ENCODE measurements at regions not wholly inside any gene's neighbourhood (a gene's known extent, or its start where the extent isn't known, plus 50 kb on each side); places are given as distances from the start of the nearest gene placed in this dataset.

- Mint-ChIP-seq H3K27me3 (peaks cover 5% of the 10 kb centered on the region), H3K4me1 (no peaks in the 10 kb centered on the region), H3K36me3 (no peaks in the 10 kb centered on the region), H3K9me3 (no peaks in the 10 kb centered on the region), H3K27ac (no peak overlapping the region), H3K4me3 (no peak overlapping the region)
- CTCF ChIA-PET: no interaction called here
- no peak for DNase-seq
Measured at GRCh38 chr5:57690724-57691123, 208.1 kb upstream of the ACTBL2 start.

GRCh38 chr5:57687596-57687995 is 205.0 kb upstream of the ACTBL2 start:
- DNase-seq: no peak
- no peaks in the 10 kb centered on the region for H3K36me3 Mint-ChIP-seq
- no peak overlapping the region for H3K27ac Mint-ChIP-seq
- CTCF ChIA-PET: no interaction called here
- H3K4me1 Mint-ChIP-seq: no peaks in the 10 kb centered on the region
- H3K4me3 Mint-ChIP-seq: no peak overlapping the region
- no peaks in the 10 kb centered on the region for H3K9me3 Mint-ChIP-seq
- H3K27me3 Mint-ChIP-seq: peaks cover 5% of the 10 kb centered on the region

- DNase-seq: no peak
- H3K36me3 Mint-ChIP-seq: no peaks in the 10 kb centered on the region
- CTCF ChIA-PET: no interaction called here
- H3K4me1 Mint-ChIP-seq: no peaks in the 10 kb centered on the region
- no peaks in the 10 kb centered on the region for H3K27me3 Mint-ChIP-seq
- H3K27ac Mint-ChIP-seq: no peak overlapping the region
- H3K4me3 Mint-ChIP-seq: no peak overlapping the region
- no peaks in the 10 kb centered on the region for H3K9me3 Mint-ChIP-seq
Measured at GRCh38 chr5:57685516-57686255, 203.1 kb upstream of the ACTBL2 start.

GRCh38 chr5:57684299-57684702 is 201.7 kb upstream of the ACTBL2 start:
- H3K4me1 Mint-ChIP-seq: no peaks in the 10 kb centered on the region
- no peaks in the 10 kb centered on the region for H3K9me3 Mint-ChIP-seq
- no peak overlapping the region for H3K27ac Mint-ChIP-seq
- no peak for DNase-seq
- CTCF ChIA-PET: no interaction called here
- H3K36me3 Mint-ChIP-seq: no peaks in the 10 kb centered on the region
- no peak overlapping the region for H3K4me3 Mint-ChIP-seq
- no peaks in the 10 kb centered on the region for H3K27me3 Mint-ChIP-seq

GRCh38 chr5:57683036-57683630 is 200.5 kb upstream of the ACTBL2 start:
- DNase-seq: no peak
- H3K27ac Mint-ChIP-seq: no peak overlapping the region
- H3K36me3 Mint-ChIP-seq: no peaks in the 10 kb centered on the region
- no peak overlapping the region for H3K4me3 Mint-ChIP-seq
- no peaks in the 10 kb centered on the region for H3K27me3 Mint-ChIP-seq
- H3K4me1 Mint-ChIP-seq: no peaks in the 10 kb centered on the region
- CTCF ChIA-PET: interaction anchor here (1.4 kb wide), 1 partner anchor 33 kb away, joined by 3 read pairs; no protein-coding TSS in a partner anchor
- H3K9me3 Mint-ChIP-seq: no peaks in the 10 kb centered on the region

- H3K36me3 Mint-ChIP-seq: no peaks in the 10 kb centered on the region
- no peak overlapping the region for H3K27ac Mint-ChIP-seq
- no peak for DNase-seq
- peaks cover 7% of the 10 kb centered on the region for H3K27me3 Mint-ChIP-seq
- no peak overlapping the region for H3K4me3 Mint-ChIP-seq
- H3K9me3 Mint-ChIP-seq: no peaks in the 10 kb centered on the region
- CTCF ChIA-PET: no interaction called here
- no peaks in the 10 kb centered on the region for H3K4me1 Mint-ChIP-seq
Measured at GRCh38 chr5:57681942-57682341, 199.3 kb upstream of the ACTBL2 start.

GRCh38 chr5:57680686-57681085 is 198.1 kb upstream of the ACTBL2 start:
- no peak for DNase-seq

GRCh38 chr5:57677235-57677634 is 194.6 kb upstream of the ACTBL2 start:
- Mint-ChIP-seq H3K27ac (no peak overlapping the region), H3K4me3 (no peak overlapping the region), H3K36me3 (no peaks in the 10 kb centered on the region), H3K27me3 (peaks cover 7% of the 10 kb centered on the region), H3K4me1 (no peaks in the 10 kb centered on the region), H3K9me3 (no peaks in the 10 kb centered on the region)
- no peak for DNase-seq
- CTCF ChIA-PET: no interaction called here

More at GRCh38 chr5:57680686-57681085, 198.1 kb upstream of the ACTBL2 start:
- Mint-ChIP-seq H3K36me3 (no peaks in the 10 kb centered on the region), H3K27ac (no peak overlapping the region), H3K9me3 (no peaks in the 10 kb centered on the region), H3K27me3 (peaks cover 7% of the 10 kb centered on the region), H3K4me3 (no peak overlapping the region), H3K4me1 (no peaks in the 10 kb centered on the region)
- CTCF ChIA-PET: no interaction called here

- Mint-ChIP-seq H3K9me3 (no peaks in the 10 kb centered on the region), H3K27me3 (peaks cover 7% of the 10 kb centered on the region), H3K36me3 (no peaks in the 10 kb centered on the region), H3K27ac (no peak overlapping the region), H3K4me3 (no peak overlapping the region), H3K4me1 (no peaks in the 10 kb centered on the region)
- CTCF ChIA-PET: no interaction called here
- no peak for DNase-seq
Measured at GRCh38 chr5:57676222-57677098, 193.8 kb upstream of the ACTBL2 start.

GRCh38 chr5:57675236-57675635 is 192.6 kb upstream of the ACTBL2 start:
- CTCF ChIA-PET: interaction anchor here (0.6 kb wide), 1 partner anchor 92 kb away, joined by 4 read pairs; no protein-coding TSS in a partner anchor
- no peaks in the 10 kb centered on the region for H3K9me3 Mint-ChIP-seq
- H3K4me1 Mint-ChIP-seq: no peaks in the 10 kb centered on the region
- DNase-seq: no peak
- no peak overlapping the region for H3K4me3 Mint-ChIP-seq
- peaks cover 7% of the 10 kb centered on the region for H3K27me3 Mint-ChIP-seq
- no peak overlapping the region for H3K27ac Mint-ChIP-seq
- no peaks in the 10 kb centered on the region for H3K36me3 Mint-ChIP-seq

- no peaks in the 10 kb centered on the region for H3K9me3 Mint-ChIP-seq
- CTCF ChIA-PET: no interaction called here
- peaks cover 5% of the 10 kb centered on the region for H3K27me3 Mint-ChIP-seq
- no peaks in the 10 kb centered on the region for H3K36me3 Mint-ChIP-seq
- no peak overlapping the region for H3K27ac Mint-ChIP-seq
- no peak for DNase-seq
- H3K4me1 Mint-ChIP-seq: no peaks in the 10 kb centered on the region
- no peak overlapping the region for H3K4me3 Mint-ChIP-seq
Measured at GRCh38 chr5:57671371-57671770, 188.8 kb upstream of the ACTBL2 start.

- no peaks in the 10 kb centered on the region for H3K9me3 Mint-ChIP-seq
- H3K27me3 Mint-ChIP-seq: peaks cover 5% of the 10 kb centered on the region
- H3K36me3 Mint-ChIP-seq: no peaks in the 10 kb centered on the region
- DNase-seq: no peak
- CTCF ChIA-PET: interaction anchor here (2.4 kb wide), 1 partner anchor 16 kb away, joined by 12 read pairs; no protein-coding TSS in a partner anchor
- H3K27ac Mint-ChIP-seq: no peak overlapping the region
- no peak overlapping the region for H3K4me3 Mint-ChIP-seq
- no peaks in the 10 kb centered on the region for H3K4me1 Mint-ChIP-seq
Measured at GRCh38 chr5:57666582-57666981, 184.0 kb upstream of the ACTBL2 start.

GRCh38 chr5:57665146-57665936 is 182.7 kb upstream of the ACTBL2 start:
- no peak overlapping the region for H3K4me3 Mint-ChIP-seq
- CTCF ChIA-PET: interaction anchor here (2.4 kb wide), 1 partner anchor 15 kb away, joined by 12 read pairs; no protein-coding TSS in a partner anchor

GRCh38 chr5:57664700-57665099 is 182.1 kb upstream of the ACTBL2 start:
- Mint-ChIP-seq H3K4me3 (no peak overlapping the region), H3K9me3 (no peaks in the 10 kb centered on the region), H3K27me3 (peaks cover 14% of the 10 kb centered on the region), H3K4me1 (no peaks in the 10 kb centered on the region), H3K36me3 (no peaks in the 10 kb centered on the region), H3K27ac (no peak overlapping the region)
- CTCF ChIA-PET: interaction anchor here (0.7 to 2.4 kb wide), 2 partner anchors 14 kb away, joined by 3 to 12 read pairs; no protein-coding TSS in a partner anchor
- DNase-seq: no peak

More at GRCh38 chr5:57665146-57665936, 182.7 kb upstream of the ACTBL2 start:
- Mint-ChIP-seq H3K27me3 (peaks cover 10% of the 10 kb centered on the region), H3K36me3 (no peaks in the 10 kb centered on the region), H3K4me1 (no peaks in the 10 kb centered on the region), H3K27ac (no peak overlapping the region), H3K9me3 (no peaks in the 10 kb centered on the region)
- no peak for DNase-seq

Data from activated naive CD4-positive, alpha-beta T cell treated with anti-CD3 and anti-CD28 coated beads, Interleukin-2, amount 10 ng/mL, durations not matched to agents 7 days and 5 days (primary cell).